HG03457 (cell line): ENCODE measurements at regions not wholly inside any gene's neighbourhood (a gene's known extent, or its start where the extent isn't known, plus 50 kb on each side); places are given as distances from the start of the nearest gene placed in this dataset.

Experiments
- ATAC-seq: cut with Tn5 transposase; IDR thresholded peaks from one replicate; pipeline ENCODE4 v1.9.1; 2021; ENCODE audit warnings: moderate number of reproducible peaks; ENCODE audit not compliant: unreplicated experiment

DNA sequence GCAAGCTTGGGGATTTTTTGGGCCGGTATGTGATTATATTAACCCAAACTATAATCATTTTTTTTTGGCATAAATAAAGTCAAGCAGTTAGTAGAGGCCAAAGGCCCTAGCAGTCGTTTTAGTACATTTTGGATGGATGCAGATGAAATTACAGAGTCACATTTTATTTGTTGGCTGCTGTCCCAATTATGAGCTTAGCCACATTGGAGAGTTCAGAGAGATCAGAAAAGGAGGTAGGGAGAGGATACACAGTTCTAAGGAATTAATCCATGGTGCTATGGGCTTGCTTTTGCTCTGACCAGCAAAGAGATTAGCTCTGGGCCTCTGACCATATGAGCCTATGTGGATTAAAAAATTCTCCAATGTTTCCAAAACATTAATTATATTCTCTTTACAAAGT, 395.1 kb downstream of the RAPGEF2 start:
- no peak for ATAC-seq

GRCh38 chr4:159498446-159499115, 395.7 kb downstream of the RAPGEF2 start:
- ATAC-seq, result no peak

- no peak for ATAC-seq
These were observed 398.0 kb downstream of the RAPGEF2 start for GRCh38 chr4:159500861-159501260.

GRCh38 chr4:159503236-159504008, 400.5 kb downstream of the RAPGEF2 start:
- ATAC-seq, result no peak

- ATAC-seq, result no peak
These were observed 401.8 kb downstream of the RAPGEF2 start for GRCh38 chr4:159504684-159505083.

- no peak for ATAC-seq
These were observed 402.5 kb downstream of the RAPGEF2 start for GRCh38 chr4:159505266-159505975.

- no peak for ATAC-seq
These were observed 404.1 kb downstream of the RAPGEF2 start for GRCh38 chr4:159506801-159507517.

GRCh38 chr4:159508917-159509500, 406.1 kb downstream of the RAPGEF2 start:
- ATAC-seq, result no peak

GRCh38 chr4:159512348-159512747, 409.5 kb downstream of the RAPGEF2 start:
- ATAC-seq, result no peak

- no peak for ATAC-seq
These were observed 412.6 kb downstream of the RAPGEF2 start for GRCh38 chr4:159515314-159516025.

DNA sequence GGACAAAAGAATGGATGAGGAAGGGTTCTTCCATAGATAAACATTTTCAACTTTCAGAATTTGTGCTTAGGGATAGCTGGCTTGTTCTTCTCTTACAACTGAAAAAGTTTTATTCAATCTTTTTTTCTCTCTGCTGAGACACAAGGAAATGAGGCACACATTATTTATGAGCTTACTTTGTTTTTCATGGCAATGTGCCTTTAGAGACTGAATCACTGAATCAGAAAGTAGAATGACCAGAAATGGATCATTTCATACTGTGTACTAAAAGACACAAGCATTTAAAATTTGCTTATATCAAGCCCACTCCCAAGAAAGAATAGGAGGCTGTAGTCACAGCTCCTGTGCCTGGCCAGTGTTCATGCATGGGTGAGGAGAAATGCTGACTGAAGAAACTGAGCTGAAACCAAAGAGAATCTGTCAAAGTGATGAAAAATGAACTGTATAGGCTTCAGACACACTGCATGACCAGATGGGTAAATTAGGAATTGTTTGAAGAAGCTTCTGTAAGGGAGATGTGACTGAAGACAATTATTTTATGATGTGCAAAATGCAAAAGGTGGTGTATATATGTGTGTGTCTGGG, 413.8 kb downstream of the RAPGEF2 start:
- ATAC-seq, result no peak

DNA sequence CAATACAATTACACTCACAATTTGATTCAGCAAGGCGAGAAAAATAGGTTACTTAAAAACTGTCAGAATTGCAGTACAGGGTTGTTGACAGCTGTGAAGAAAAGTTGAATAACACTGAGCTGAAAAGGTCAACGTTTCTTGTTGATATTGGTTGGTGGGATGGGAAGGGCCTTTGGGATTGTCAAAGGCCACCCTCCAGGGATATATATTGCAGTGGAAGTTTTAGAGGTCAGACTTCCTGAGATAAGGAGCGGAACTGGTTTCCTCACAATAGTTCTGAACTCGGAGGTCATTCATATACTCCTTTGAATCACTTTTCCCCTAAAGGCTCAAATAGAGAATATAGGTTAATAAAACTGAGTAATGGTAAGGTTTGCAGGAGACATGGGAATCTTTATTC, 417.2 kb downstream of the RAPGEF2 start:
- ATAC-seq, result no peak

DNA sequence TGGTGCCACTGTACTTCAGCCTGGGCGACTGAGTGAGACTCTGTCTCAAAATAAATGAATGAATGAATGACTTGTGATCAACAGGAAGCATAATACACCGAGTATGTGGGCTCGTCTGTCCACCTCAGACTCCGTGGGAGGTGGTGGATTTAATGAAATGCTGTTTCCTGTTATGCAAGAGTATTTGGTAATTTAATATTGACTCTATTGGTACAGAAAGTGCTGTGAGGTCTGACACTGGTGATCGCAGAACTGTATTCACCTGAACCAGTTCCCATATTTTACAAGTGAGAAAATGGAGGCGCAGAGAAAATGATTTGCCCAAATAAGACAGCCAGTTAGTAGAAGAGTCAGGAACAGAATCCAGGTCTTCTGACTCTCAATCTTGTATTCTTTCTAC, 423.3 kb downstream of the RAPGEF2 start:
- no peak for ATAC-seq

DNA sequence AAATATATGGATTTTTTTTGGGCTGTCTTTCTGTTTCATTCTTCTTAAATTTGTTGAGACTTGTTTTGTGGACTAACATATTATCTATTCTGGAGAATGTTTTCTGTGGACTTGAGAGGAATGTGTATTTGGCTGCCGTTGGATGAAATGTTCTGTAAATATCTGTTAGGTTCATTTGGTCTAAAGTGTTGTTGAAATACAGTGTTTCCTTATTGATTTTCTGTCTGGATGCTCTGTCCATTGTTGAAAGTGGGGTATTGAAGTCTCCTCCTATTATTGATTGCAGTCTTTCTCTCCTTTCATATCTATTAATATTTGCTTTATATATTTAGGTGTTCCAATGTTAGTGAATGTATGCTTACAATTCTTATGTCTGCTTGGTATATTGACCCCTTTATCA, 431.8 kb downstream of the RAPGEF2 start:
- no peak for ATAC-seq

GRCh38 chr4:159538556-159538955, 435.7 kb downstream of the RAPGEF2 start:
- ATAC-seq, result no peak

DNA sequence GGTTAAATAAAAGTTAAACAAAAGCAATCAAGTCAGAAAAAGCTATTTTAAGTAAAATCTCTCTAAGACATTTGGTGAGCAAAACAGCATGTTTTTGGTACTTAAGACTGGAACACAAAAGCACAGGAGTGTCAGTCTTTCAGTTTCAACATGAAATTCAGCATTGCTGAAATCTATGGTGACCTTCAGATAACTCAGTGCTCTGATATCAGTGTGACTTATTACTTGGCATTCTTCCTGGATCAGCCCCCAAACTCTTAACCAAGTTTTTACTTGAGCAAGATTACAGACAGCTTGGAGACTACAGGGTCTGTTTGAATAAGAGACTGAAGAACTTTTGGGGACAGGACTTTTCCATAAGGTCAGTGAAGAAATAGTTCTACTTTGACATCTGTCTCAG, 437.2 kb downstream of the RAPGEF2 start:
- no peak for ATAC-seq

- no peak for ATAC-seq
These were observed 437.6 kb downstream of the RAPGEF2 start for GRCh38 chr4:159540501-159540900.

DNA sequence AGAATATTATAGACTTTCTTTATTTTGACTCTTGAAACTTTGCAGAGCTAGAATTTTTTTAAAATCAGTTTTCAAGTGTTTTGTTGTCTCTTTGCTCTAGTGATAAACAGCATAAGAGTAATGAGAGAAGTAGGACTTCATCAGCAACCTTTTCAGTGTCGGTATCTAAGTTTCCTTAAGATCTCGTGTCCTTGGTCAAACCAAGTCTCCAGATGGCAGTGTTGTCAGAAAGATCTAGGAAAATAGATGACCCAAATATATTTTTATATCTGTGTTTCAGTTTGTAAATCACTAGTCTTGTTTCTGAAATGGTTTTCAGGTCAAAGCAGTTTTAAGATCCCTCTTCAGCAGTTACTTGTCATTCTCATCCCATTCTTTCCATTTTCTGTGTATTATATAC, 438.3 kb downstream of the RAPGEF2 start:
- ATAC-seq, result no peak

DNA sequence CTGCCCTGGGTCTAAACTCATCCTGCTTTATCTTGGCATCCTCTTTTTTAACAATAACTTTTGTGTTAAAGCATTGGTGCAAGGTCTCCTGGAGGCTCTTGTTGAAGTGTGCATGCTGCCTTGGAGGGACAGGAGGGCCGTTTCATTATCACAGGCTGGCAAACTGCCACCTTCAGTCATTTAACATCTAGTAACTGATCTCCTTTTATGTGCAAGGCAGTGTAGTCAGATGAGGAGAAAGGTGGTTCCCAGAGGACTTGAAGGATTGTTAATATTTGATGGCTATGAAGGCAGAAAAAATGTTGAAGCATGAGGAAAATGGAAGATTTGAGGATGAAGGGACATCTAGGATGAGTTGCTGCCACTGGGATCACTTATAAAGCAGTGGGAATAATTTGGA, 439.4 kb downstream of the RAPGEF2 start:
- ATAC-seq, result no peak

DNA sequence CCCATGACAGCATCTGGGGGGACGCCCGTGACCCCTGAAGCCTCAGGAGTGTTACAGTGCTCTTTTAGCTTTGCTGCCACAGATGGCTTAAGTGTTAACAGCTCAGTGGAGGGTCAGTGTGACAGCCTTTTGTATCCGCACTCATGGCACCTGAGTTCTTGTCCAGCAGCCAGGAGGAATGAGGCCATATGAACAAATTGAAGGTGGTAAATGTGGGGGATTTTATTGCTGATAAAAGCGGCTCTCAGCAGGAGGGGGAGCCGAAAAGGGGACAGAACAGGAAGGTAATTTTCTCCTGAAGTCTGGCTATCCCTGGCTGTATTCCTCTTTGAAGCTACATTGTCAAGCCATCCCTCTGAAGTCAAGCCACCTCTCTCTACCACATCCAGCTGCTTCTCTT, 441.0 kb downstream of the RAPGEF2 start:
- no peak for ATAC-seq
